Panc1 (cell line): ENCODE measurements at regions not wholly inside any gene's neighbourhood (a gene's known extent, or its start where the extent isn't known, plus 50 kb on each side); places are given as distances from the start of the nearest gene placed in this dataset.
"Not testable (repeated sequence)": the region's sequence is repeated elsewhere in the genome, so short reads cannot be mapped to it uniquely, and the experiment has no call there.

Experiments used
- POLR2AphosphoS5 ChIP-seq: IDR thresholded peaks from 2 replicates; pipeline ENCODE4 v1.6.1; 2012; ENCODE audit warnings: mild to moderate bottlenecking, low read depth, low read length, moderate library complexity
- SIN3A ChIP-seq: IDR thresholded peaks from 2 replicates; pipeline ENCODE4 v1.6.1; 2012; ENCODE audit warnings: low read depth, mild to moderate bottlenecking, low read length, moderate library complexity, borderline replicate concordance; ENCODE audit not compliant: insufficient read depth
- TCF7L2 ChIP-seq: IDR thresholded peaks from 2 replicates; pipeline ENCODE4 v1.6.1; 2011; ENCODE audit warnings: mild to moderate bottlenecking, low read depth, low read length, inconsistent platforms
- TF ChIP-seq, protein P1 (sequence below): fragments of 450-650 bp; IDR thresholded peaks from 2 replicates; pipeline ENCODE4 v1.5.1; 2017; ENCODE audit warnings: mild to moderate bottlenecking
- TF ChIP-seq, protein P2 (sequence below), 2 experiments: IDR thresholded peaks; 2 replicates each; pipeline ENCODE4 v1.6.1; 2011 to 2012; ENCODE audit warnings: low read depth in 2 of 2, control low read depth in 1 of 2, low read length in 1 of 2, mild to moderate bottlenecking in 1 of 2, moderate library complexity in 1 of 2; ENCODE audit not compliant: insufficient read depth in 1 of 2

DNA sequence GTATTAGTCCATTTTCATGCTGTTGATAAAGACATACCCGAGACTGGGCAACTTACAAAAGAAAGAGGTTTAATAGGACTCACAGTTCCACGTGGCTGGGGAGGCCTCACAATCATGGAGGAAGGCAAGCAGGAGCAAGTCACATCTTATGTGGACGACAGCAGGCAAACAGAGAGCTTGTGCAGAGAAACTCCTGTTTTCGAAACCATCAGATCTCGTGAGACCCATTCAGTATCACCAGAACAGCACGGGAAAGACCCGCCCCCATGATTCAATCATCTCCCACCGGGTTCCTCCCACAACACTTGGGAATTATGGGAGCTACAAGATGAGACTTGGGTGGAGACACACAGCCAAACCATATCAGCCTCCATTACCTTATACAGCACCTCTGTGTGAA, 278.9 kb upstream of the FGF13 start:
- TF ChIP-seq, protein P1, sequence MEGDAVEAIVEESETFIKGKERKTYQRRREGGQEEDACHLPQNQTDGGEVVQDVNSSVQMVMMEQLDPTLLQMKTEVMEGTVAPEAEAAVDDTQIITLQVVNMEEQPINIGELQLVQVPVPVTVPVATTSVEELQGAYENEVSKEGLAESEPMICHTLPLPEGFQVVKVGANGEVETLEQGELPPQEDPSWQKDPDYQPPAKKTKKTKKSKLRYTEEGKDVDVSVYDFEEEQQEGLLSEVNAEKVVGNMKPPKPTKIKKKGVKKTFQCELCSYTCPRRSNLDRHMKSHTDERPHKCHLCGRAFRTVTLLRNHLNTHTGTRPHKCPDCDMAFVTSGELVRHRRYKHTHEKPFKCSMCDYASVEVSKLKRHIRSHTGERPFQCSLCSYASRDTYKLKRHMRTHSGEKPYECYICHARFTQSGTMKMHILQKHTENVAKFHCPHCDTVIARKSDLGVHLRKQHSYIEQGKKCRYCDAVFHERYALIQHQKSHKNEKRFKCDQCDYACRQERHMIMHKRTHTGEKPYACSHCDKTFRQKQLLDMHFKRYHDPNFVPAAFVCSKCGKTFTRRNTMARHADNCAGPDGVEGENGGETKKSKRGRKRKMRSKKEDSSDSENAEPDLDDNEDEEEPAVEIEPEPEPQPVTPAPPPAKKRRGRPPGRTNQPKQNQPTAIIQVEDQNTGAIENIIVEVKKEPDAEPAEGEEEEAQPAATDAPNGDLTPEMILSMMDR = not testable (repeated sequence)
- not testable (repeated sequence) for TF ChIP-seq POLR2AphosphoS5, SIN3A, TCF7L2
- TF ChIP-seq, protein P2, sequence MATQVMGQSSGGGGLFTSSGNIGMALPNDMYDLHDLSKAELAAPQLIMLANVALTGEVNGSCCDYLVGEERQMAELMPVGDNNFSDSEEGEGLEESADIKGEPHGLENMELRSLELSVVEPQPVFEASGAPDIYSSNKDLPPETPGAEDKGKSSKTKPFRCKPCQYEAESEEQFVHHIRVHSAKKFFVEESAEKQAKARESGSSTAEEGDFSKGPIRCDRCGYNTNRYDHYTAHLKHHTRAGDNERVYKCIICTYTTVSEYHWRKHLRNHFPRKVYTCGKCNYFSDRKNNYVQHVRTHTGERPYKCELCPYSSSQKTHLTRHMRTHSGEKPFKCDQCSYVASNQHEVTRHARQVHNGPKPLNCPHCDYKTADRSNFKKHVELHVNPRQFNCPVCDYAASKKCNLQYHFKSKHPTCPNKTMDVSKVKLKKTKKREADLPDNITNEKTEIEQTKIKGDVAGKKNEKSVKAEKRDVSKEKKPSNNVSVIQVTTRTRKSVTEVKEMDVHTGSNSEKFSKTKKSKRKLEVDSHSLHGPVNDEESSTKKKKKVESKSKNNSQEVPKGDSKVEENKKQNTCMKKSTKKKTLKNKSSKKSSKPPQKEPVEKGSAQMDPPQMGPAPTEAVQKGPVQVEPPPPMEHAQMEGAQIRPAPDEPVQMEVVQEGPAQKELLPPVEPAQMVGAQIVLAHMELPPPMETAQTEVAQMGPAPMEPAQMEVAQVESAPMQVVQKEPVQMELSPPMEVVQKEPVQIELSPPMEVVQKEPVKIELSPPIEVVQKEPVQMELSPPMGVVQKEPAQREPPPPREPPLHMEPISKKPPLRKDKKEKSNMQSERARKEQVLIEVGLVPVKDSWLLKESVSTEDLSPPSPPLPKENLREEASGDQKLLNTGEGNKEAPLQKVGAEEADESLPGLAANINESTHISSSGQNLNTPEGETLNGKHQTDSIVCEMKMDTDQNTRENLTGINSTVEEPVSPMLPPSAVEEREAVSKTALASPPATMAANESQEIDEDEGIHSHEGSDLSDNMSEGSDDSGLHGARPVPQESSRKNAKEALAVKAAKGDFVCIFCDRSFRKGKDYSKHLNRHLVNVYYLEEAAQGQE (IDR thresholded peaks at IDR 0.05; ENCODE audit: insufficient read depth in 1 of 2, low read depth in 2 of 2, low read length in 1 of 2) = not testable (repeated sequence)
